Stimulated activated CD4-positive, alpha-beta T cell treated with anti-CD3 and anti-CD28 coated beads, Interleukin-4, amount 100 ng/mL, for 4 hours (primary cell): ENCODE measurements at regions not wholly inside any gene's neighbourhood (a gene's known extent, or its start where the extent isn't known, plus 50 kb on each side); places are given as distances from the start of the nearest gene placed in this dataset.
"Not testable (repeated sequence)": the region's sequence is repeated elsewhere in the genome, so short reads cannot be mapped to it uniquely, and the experiment has no call there.

Experiments used
- DNase-seq, 2 experiments: peaks; one replicate each; pipeline ENCODE4 v3.0.0-alpha.2; 2020

DNA sequence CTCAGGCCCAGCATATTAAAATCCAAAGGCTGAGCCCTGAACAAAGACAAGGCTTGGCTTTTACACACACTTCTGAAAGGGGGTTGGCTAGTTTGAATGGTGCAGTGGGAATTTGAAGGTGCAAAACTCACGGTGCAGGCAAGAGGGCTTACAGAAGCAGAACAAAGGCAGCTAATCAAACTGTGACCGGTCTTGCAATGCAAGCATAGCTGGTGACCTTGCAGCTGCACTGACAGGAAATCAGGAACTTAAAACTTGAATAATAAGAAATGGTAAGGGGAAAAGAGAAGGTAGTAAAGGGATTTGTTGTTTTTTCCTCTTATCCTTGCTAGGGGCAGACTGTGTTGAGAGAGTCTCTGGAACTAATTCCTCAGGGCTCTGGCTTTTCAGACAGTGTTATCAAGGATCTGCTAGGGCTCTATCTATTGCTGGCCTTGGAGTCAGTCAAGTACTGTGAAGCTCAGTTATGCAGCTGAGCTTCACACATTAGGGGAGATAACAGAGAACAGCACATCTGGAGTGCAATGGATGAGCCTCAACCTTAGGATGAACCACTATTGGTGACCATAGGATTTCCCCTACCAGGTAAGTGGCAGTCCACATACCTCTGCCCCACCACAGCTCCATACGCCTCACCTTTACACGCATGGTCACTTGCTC, 97.6 kb downstream of the PPIAL4G start:
- no peak for DNase-seq

DNA sequence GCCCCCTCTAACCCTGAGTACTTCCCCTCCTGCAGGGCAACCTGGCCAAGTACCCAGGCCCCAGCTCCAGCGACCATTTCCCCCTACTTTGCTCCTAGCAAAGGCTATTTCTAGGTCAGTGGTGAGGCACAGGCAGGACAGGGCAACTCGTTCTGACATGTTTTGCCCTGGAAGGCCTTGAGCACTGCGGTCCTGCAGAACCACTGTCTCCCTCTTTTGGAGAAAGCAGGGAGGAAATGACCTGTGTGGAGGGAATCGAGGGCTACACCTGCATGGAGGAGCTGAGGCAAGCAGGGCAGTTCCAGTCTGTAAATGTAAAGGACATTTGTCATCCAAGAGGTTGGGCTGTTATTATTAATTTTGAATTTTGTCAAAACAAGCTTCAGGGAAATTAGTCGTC, 99.1 kb downstream of the PPIAL4G start:
- no peak for DNase-seq

DNA sequence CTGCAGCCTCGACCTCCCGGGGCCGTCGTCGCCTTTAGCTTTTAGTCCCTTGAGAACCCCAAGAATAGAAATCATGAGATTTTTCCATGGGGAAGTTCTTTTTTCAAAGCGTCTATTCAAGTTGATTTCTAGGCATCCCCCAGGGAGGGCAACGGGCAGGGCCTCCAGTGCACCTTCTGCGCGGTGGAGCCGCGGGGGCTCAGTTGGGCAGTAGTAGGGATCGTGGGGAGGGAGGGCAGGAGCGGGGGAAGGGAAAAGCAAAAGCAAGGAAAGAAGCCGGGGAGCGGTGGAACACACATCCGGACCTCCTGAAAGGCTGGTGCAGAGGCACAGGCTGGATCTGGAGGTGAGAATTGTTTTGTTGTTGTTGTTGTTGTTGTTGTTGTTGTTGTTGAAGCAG, 103.4 kb downstream of the PPIAL4G start:
- DNase-seq, result no peak

DNA sequence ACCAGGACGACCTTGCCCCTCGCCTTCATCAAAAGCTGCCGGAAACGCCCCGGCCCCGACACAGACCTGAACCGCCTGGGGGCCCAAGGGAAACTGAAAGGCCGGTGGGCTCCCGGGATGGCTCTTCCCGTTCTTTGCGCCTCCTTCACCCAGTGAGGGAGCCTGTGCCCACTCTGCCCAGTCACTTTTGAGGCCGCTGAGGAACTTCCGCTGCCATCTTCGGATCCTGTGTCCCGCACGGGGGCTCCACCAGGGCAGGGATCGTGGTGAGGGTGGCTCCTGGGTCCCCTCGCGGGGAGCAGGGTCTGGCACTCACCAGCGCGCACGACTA, 104.0 kb downstream of the PPIAL4G start:
- no peak for DNase-seq

DNA sequence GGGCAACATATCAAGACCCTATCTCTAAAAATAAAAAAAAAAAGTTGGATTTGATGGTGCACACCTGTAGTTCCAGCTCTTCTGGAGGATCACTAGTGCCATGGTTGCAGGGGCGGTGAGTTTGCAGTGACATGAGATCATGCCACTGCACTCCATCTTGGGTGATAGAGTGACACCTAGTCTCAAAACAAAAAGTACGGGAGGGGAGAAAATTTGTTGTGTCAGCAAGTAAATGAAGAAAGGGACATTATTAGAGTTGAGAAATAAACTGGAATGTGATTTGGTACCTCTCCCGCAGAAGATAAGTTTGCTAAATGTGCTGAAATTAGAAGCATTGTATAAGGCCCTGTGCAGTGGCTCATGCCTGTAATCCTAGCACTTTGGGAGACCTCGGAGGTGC, 105.1 kb downstream of the PPIAL4G start:
- not testable (repeated sequence) for DNase-seq

DNA sequence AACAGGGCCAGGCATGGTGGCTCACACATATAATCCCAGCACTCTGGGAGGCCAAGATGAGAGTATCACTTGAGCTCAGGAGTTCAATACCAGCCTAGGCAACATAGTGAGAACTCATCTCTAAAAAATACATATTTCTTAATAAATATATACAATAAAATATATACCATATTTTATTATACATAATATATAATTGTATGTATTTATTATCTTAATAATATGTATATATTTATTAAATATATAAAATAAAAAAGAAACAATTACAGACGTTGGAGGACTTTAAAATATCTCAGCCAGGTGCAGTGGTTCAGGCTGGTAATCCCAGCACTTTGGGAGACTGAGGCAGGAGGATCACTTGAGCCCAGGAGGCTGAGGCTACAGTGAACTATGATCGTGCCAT, 106.1 kb downstream of the PPIAL4G start:
- not testable (repeated sequence) for DNase-seq

DNA sequence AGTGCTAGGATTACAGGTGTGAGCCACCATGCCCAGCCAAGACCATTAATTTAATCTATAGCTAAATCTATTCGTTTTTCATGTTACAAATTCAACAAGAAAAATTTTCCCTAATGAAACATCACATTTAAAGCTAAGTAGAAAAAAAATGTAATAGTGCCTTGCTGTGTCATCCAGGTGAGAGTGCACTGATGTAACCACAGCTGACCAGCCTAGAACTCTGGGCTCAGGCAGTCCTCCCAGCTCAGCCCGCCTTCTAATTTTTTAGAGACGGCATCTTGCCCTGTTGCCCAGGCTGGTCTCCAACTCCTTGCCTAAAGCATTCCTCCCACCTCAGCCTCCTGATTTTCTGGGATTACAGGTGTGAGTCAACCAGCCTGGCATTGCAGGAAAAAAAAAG, 109.0 kb downstream of the PPIAL4G start:
- DNase-seq, result no peak

DNA sequence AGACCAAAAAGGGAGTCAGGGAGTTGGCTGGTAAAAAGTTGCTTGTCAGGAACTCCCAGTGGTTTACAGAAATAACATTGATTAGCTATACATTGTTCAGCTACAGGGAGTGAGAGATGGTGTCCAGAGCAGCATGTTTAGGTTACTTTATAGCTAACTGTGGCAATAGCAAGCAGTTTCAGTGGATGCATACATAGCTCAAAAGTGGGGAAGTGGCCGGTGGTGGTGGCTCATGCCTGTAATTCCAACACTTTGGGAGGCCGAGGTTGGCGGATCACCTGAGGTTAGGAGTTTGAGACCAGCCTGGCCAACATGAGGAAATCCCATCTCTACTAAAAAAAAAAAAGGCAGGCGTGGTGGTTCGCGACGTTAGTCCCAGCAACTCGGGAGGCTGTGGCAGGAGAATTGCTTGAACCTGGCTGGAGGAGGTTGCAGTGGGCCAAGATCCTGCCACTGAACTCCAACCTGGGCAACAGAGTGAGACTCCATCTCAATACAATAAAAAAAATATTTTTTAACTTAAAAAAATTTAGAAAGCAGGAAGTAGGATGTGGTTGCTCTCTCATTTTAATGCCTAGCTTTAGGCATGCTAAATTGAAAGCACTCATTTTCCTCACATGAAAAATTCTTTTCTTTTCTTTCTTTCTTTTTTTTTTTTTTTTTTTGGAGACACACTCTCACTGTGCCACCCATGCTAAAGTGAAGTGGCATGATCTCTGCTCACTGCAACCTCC, 109.7 kb downstream of the PPIAL4G start:
- no peak for DNase-seq

DNA sequence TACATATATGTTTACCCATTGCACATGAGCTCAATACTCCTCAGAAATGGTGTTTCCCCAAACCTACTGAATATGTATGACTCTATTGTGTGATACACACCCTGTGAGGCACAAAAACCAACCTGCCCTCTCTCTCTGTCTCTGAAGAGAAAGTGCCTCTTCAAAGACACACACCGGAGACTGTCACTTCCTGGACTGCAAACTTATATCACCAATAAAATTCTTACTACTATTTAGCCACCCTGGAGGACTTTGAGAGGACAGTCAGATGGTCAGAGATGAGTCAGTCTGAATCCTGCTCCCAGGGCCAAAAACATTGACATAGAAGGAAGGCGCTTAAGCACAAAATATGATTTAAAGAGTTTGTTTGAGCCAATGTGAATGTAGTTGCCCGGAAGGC, 110.4 kb downstream of the PPIAL4G start:
- DNase-seq, result peak in 1 of 2 experiments; percentile 60

DNA sequence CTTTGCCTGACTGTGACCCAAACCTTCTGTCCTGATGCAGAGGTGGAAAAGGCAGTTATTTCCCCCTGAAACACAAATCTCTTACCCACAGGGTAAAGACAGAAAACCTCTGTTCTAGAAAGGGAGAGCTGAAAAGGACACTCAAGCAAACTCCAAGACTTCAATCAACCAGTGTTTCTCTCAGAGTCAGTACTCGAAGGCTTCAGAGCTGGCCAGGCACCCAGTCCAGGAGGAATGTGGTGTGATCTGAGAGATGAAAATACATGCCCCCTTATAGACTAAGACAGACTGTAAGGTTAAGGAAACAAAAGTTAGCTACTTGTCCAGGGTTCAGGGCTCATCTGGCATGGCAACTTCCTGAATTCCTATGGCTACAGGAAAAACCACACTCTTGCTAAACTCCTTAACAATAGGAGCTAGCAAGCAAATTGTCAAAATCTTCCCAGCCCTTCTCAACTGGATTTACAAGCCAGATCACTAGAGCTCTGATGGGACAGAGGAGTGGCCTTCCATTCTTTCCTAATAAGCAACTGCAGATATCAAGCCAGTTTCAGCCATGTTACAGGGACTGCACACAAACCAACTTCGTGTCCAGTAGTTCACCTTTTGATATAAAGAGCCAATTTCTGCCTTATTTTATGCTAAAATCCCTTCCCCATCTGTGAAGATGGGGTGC, 110.9 kb downstream of the PPIAL4G start:
- not testable (repeated sequence) for DNase-seq

DNA sequence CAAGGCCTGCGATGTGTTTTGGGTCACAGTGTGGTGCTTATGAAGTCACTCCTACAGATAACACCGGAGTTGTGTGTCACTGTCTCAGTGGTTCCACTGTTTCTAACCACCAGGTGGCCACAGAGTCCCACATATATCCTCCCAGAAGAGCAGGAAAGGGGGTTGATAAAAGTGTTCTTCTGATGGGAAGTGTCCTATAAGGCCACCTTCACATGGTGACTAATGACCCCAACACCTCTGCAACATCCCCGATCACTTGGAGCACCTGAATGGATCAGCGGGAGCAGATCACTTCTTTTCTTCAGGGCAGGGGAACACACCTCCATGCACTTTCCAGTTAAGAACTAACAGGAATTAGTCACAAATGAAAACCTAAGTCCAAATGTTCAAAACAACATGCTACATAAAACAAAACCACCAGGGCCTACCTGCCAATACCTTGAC, 111.5 kb downstream of the PPIAL4G start:
- peak; percentile 45 to 73 for DNase-seq

DNA sequence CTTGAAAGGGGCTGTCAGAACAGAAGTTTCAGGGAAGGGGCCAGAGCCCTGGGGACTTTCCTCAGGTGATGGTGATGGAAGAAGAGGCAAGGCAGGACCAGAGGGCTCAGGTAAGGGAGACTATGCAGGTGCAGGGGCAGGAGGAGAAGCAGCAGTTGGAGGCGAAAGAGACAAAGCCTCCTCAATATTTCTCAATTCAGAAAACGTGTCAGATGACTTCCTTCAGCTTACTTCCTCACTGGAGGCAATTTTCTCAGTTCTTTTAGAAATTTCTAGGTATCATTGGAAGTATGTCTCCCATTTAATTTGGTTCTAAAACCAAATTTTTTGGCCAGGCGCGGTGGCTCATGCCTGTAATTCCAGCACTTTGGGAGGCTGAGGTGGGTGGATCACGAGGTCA, 112.4 kb downstream of the PPIAL4G start:
- not testable (repeated sequence) for DNase-seq

DNA sequence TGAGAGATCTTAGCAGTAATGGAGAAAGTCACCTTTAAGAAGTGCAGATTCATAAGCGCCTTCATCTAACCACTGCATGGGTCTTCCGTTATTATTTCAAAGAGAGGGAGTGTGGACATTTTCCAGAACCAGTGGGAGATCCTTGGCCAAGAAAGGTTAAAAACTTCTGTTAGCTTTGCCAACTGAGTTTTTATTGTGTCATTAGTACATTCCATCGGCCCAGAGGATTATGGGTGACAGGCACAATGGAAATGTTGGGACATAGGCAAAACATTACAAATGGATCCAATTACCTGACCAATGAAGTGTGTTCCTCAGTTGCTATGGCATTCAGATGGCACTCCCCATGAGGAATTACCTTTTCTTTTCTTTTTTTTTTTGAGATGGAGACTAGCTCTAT, 115.5 kb downstream of the PPIAL4G start:
- DNase-seq, result no peak

DNA sequence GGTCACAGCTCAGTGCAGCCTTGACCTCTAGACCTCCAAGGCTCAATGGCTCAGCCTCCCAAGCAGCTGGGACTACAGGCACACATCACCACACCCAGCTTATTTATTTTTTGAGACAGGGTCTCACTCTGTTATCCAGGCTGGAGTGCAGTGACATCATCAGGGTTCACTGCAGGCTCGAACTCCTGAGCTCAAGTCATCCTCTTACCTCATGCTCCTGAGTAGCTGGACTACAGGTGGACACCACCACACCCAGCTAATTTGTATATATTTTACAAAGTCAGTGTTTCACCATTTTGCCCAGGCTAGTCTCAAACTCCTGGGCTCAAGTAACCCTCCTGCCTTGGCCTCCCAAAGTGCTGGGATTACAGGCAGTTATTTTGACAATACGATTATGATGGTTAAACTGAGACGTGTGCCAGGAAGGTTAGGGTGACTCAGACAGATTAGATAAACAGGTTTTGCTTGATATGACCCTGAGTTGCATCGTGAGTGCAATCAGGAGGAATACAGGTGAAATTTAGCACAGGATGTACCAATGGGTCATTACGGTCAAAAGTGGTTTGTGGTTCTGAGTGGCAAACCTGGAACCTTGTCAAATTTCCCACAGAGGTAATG, 116.9 kb downstream of the PPIAL4G start:
- DNase-seq, result not testable (repeated sequence)

DNA sequence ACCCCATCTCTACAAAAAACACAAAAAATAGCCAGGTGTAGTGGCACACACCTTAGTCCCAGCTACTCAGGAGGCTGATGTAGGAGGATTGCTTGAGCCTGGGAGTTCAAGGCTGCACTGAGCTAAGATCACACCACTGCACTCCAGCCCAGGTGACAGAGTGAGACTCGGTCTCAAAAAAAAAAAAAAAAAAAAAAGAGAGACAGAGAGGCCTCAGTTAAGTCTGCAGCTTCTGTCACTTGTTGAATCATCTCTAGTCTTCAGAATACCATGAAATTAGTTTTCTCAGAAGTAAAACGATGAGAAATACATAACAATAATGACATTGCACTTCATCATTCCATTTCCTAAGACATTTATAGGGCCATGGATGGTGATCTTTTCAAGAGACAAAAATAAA, 118.0 kb downstream of the PPIAL4G start:
- DNase-seq, result not testable (repeated sequence)

DNA sequence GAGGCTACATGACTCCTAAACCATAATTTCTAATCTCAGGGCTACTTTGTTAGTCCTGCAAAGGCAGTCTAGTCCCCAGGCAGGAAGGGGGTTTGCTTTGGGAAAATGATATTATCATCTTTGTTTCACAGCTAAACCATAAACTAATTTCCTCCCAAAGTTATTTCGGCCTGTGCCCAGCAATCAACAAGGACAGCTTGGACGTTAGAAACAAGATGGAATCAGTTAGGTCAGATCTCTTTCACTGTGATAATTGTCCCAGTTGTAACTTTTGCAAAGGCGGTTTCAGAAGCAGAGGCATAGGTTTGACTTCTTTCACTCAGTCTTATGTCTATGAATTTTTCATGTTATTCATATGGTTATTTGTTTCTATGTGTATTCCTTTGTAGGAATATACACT, 119.1 kb downstream of the PPIAL4G start:
- DNase-seq, result not testable (repeated sequence)

DNA sequence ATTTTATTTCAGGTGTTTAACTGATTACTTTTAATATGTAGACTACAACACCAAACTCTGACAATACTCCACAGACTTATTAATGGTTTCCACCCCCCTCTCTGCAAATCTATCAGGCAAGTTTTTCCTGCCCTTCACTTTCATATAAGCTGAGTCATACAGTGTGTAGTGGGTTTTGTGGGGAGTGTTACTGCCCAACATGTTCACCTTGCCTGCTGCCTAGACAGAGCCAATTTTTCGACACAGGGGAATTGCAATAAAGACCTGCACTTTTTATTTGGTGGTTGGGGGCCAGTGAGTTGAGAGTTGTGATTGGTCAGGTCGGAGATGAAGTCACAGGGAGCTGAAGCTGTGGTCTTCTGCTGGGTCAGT, 119.7 kb downstream of the PPIAL4G start:
- DNase-seq, result peak in 1 of 2 experiments; percentile 28

DNA sequence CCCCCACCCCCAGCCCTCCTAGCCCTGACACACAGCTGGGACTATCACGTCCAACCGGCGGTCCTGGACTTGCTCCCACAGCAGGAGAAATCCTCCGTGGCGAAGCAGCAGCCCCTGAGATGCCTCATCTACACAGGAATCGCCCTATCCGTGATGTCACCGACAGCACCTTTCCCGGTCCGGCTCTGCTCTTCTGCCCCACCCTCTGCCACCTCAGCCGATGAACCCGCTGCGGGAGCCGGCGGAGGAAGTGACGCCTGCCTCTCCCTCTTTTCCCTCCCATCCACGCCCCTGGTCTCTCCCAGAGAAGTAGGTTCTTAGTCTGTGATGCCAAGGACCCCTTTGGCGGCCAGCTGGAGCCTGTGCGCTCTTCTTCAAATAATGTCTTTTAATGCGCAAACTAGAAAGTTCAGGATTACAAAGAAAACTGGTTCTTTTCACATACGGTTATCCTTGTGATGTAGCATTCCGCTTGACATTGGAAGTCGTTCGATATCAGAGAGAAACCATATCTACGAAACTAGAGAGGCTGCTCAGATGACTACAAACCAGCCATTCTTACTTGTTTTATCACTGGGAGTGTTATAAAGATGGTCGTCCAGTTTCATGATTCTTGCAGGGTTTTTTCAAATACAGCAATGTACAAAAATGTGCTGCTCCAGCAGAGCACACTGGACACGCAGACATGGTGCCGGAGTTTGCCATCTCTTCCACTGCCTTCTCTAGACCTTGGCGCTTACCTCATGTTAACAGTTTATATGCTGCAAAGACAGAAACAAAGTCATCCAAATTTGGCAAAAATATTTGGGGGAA, 120.3 kb downstream of the PPIAL4G start:
- peak; percentile 48 to 64 for DNase-seq

DNA sequence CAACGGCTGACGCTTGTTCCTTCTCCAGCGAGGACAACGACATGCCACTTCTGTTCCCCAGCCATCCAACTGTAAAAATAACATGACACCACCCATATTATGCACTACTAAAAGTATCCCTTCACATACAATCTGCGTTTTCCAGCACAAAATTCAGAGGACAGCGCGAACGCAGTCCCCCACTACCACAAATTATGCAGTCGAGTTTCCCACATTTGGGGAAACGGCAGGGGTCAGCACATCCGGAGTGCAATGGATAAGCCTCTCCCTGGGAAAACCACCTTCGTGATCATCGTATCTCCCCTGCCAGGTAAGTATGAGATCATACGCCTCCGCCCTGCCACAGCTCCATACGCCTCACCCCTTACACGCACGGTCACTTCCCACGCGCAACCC, 120.9 kb downstream of the PPIAL4G start:
- DNase-seq, result peak in 1 of 2 experiments; percentile 56

DNA sequence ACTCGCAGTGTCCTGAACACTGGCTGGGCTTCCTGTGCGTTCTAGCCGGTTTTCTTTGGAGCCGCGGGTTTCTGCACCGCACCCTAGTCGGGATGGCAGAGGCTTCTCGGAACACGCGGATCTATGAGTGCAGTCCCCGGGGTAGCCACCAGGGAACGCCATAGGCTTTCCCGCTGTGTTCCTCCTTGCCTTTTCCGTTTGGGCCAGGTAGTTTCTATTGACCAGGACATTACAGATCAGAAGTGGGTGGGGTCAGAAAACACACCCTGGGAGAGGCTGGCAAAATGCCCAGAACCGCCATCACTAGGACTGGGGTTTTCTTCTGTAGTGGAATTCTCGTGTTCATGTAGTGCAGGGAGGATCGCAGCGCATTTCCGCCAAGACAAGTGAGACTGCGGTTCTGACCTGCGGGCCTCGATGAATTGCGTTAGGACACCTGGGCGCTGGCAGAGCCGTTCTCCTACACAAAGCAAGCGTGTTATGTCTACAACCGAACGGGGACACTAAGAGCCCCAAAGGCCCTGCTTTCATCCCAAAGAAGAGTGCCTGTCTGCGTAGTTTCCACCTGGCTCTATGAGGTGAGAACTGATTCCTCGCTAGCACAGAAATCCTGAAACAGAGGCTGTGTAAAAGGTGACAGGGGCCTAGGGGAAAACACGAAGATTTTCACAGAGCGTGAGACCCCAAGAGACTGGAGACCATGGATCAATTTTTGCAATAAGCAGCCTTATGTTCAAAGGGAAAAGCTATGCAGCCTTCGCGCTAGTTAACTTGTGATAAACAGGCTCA, 121.5 kb downstream of the PPIAL4G start:
- DNase-seq, result peak; percentile 37 to 49

DNA sequence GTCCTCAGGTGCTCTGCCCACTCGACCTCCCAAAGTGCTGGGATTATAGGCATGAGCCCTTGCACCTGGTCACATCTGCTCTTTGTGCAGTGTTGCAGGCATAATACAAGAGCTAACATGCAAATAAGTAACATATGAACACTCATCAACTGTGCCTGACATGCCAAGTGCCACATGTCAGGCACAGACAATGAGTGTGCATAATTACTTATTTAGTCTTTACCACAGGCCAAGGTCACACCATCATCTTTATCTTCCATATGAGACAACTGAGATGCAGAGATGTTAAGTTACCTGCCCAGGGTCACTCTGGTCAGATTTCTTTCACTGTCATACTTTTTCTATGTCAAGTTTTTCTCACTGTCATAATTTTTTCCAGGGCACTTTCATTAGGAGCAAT, 126.1 kb downstream of the PPIAL4G start:
- no peak for DNase-seq

DNA sequence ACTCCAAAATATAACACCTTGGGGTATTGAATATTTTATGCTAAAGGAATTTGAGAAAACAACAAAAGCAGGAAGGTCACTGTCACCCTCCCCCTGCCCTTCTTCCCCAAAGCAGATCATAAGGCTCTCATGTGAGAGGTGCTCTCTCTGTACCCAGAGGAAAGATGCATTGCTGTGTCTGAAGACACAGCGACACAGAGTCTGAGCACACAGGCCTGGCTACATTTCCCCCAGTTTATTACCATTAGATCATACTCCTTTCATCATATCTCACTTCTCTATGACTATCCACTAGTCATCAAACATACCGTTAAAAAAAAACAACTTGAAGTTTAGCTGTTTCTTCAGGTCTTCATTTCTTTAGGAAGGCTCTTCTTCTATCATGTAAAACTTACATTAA, 127.1 kb downstream of the PPIAL4G start:
- DNase-seq, result no peak
